HFF-Myc (cell line): ENCODE measurements at regions not wholly inside any gene's neighbourhood (a gene's known extent, or its start where the extent isn't known, plus 50 kb on each side); places are given as distances from the start of the nearest gene placed in this dataset.

Experiments
- DNase-seq: peaks from one replicate; pipeline ENCODE4 v3.0.0-alpha.2; 2011; ENCODE audit warnings: low read depth; ENCODE audit errors: extremely low read depth
- H3K4me3 ChIP-seq: replicated peaks from 2 replicates; pipeline ENCODE4 v1.5.1; 2011; ENCODE audit warnings: low read depth, mild to moderate bottlenecking, control low read depth, low read length
- CTCF ChIP-seq: IDR thresholded peaks from 2 replicates; pipeline ENCODE4 v1.5.1; 2012; ENCODE audit warnings: mild to moderate bottlenecking, low read depth, low read length, control low read depth; ENCODE audit errors: missing control alignments

- H3K4me3 ChIP-seq, result no peak overlapping the region
- no peak for DNase-seq
- no peak for TF ChIP-seq CTCF
These were observed 431.0 kb upstream of the ATP10A start for GRCh38 chr15:26294059-26294689.

GRCh38 chr15:26287381-26287780 lies 424.3 kb upstream of the ATP10A start:
- no peak overlapping the region for H3K4me3 ChIP-seq
- no peak for DNase-seq
- no peak for TF ChIP-seq CTCF

GRCh38 chr15:26280281-26280680 lies 417.2 kb upstream of the ATP10A start:
- DNase-seq, result no peak
- no peak for TF ChIP-seq CTCF
- H3K4me3 ChIP-seq, result no peak overlapping the region

GRCh38 chr15:26261966-26262365 lies 398.8 kb upstream of the ATP10A start:
- TF ChIP-seq CTCF, result no peak

GRCh38 chr15:26261413-26261812 lies 398.3 kb upstream of the ATP10A start:
- no peak for DNase-seq
- no peak overlapping the region for H3K4me3 ChIP-seq
- TF ChIP-seq CTCF, result no peak

More at GRCh38 chr15:26261966-26262365, 398.8 kb upstream of the ATP10A start:
- DNase-seq, result no peak
- no peak overlapping the region for H3K4me3 ChIP-seq

GRCh38 chr15:26260517-26261133 lies 397.5 kb upstream of the ATP10A start:
- TF ChIP-seq CTCF, result peak; percentile 68
- H3K4me3 ChIP-seq, result no peak overlapping the region
- DNase-seq, result no peak
